ENCODE measurements at regions not wholly inside any gene's neighbourhood (a gene's known extent, or its start where the extent isn't known, plus 50 kb on each side); places are given as distances from the start of the nearest gene placed in this dataset.

- no peaks in the 10 kb centered on the region for H4K20me1 ChIP-seq (ENCODE audit: control insufficient read depth, insufficient read depth, low read depth, low read length)
- no peak overlapping the region for H3K4me3 ChIP-seq (ENCODE audit: low read length)
- no peaks in the 10 kb centered on the region for H3F3A ChIP-seq (ENCODE audit: control insufficient read depth, insufficient read depth)
- TF ChIP-seq CTCF (IDR thresholded peaks at IDR 0.05; ENCODE audit: low read depth, low read length, poor library complexity, severe bottlenecking) (no peak), EZH2phosphoT487 (IDR thresholded peaks at IDR 0.05; ENCODE audit: borderline replicate concordance, low read length) (no peak)
- no peaks in the 10 kb centered on the region for H3K4me1 ChIP-seq (ENCODE audit: control insufficient read depth, low read length)
- no peak overlapping the region for H3K27ac ChIP-seq (ENCODE audit: low read depth, low read length)
- H3K9me3 ChIP-seq (ENCODE audit: control insufficient read depth, insufficient read depth, low read length): no peaks in the 10 kb centered on the region
- no peaks in the 10 kb centered on the region for H3K27me3 ChIP-seq (ENCODE audit: control insufficient read depth, low read length)
- no peaks in the 10 kb centered on the region for H3K9me2 ChIP-seq (replicated peaks; ENCODE audit: control insufficient read depth, low read length)
- H3K79me2 ChIP-seq (ENCODE audit: control insufficient read depth, low read length): no peaks in the 10 kb centered on the region
- H3K4me2 ChIP-seq (ENCODE audit: low read length): no peak overlapping the region
- no peaks in the 10 kb centered on the region for H3K36me3 ChIP-seq (ENCODE audit: control insufficient read depth, low read length)
Measured at GRCh38 chr10:106440767-106441166, 723.7 kb downstream of the SORCS1 start.

GRCh38 chr10:106440355-106440754 is 724.2 kb downstream of the SORCS1 start:
- H3K4me3 ChIP-seq (ENCODE audit: low read length): no peak overlapping the region
- no peaks in the 10 kb centered on the region for H3K9me3 ChIP-seq (ENCODE audit: control insufficient read depth, insufficient read depth, low read length)
- H3K4me1 ChIP-seq (ENCODE audit: control insufficient read depth, low read length): no peaks in the 10 kb centered on the region
- no peaks in the 10 kb centered on the region for H4K20me1 ChIP-seq (ENCODE audit: control insufficient read depth, insufficient read depth, low read depth, low read length)
- no peaks in the 10 kb centered on the region for H3F3A ChIP-seq (ENCODE audit: control insufficient read depth, insufficient read depth)
- no peaks in the 10 kb centered on the region for H3K79me2 ChIP-seq (ENCODE audit: control insufficient read depth, low read length)
- no peaks in the 10 kb centered on the region for H3K9me2 ChIP-seq (replicated peaks; ENCODE audit: control insufficient read depth, low read length)
- TF ChIP-seq EZH2phosphoT487 (IDR thresholded peaks at IDR 0.05; ENCODE audit: borderline replicate concordance, low read length) (no peak), CTCF (IDR thresholded peaks at IDR 0.05; ENCODE audit: low read depth, low read length, poor library complexity, severe bottlenecking) (no peak)
- H3K27ac ChIP-seq (ENCODE audit: low read depth, low read length): no peak overlapping the region
- H3K4me2 ChIP-seq (ENCODE audit: low read length): no peak overlapping the region
- no peaks in the 10 kb centered on the region for H3K36me3 ChIP-seq (ENCODE audit: control insufficient read depth, low read length)
- no peaks in the 10 kb centered on the region for H3K27me3 ChIP-seq (ENCODE audit: control insufficient read depth, low read length)

DNA sequence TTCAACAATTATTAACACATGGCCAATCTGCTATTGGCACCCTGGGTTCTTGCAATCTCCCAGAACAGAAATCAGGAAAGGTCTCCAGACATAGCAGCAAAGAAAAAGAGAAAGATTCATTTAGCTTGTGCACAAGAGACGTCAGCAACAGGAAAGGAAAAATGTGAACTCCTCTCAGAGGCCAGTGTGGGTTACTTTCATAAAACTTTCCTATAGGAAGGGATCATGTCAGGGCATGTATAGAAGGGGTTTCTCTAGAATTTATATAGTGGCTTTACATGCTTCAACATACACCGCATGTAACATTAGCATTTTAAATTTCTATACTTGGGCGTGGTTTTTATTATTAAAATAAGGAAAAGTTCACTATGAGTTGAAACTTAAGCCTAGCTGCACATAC is 725.1 kb downstream of the SORCS1 start:
- H3K27ac ChIP-seq (ENCODE audit: low read depth, low read length): no peak overlapping the region
- H3K36me3 ChIP-seq (ENCODE audit: control insufficient read depth, low read length): no peaks in the 10 kb centered on the region
- H3K4me2 ChIP-seq (ENCODE audit: low read length): no peak overlapping the region
- TF ChIP-seq EZH2phosphoT487 (IDR thresholded peaks at IDR 0.05; ENCODE audit: borderline replicate concordance, low read length) (no peak), CTCF (IDR thresholded peaks at IDR 0.05; ENCODE audit: low read depth, low read length, poor library complexity, severe bottlenecking) (no peak)
- no peaks in the 10 kb centered on the region for H3F3A ChIP-seq (ENCODE audit: control insufficient read depth, insufficient read depth)
- H3K9me3 ChIP-seq (ENCODE audit: control insufficient read depth, insufficient read depth, low read length): no peaks in the 10 kb centered on the region
- H3K4me1 ChIP-seq (ENCODE audit: control insufficient read depth, low read length): no peaks in the 10 kb centered on the region
- H4K20me1 ChIP-seq (ENCODE audit: control insufficient read depth, insufficient read depth, low read depth, low read length): no peaks in the 10 kb centered on the region
- H3K79me2 ChIP-seq (ENCODE audit: control insufficient read depth, low read length): no peaks in the 10 kb centered on the region
- no peaks in the 10 kb centered on the region for H3K27me3 ChIP-seq (ENCODE audit: control insufficient read depth, low read length)
- H3K4me3 ChIP-seq (ENCODE audit: low read length): no peak overlapping the region
- no peaks in the 10 kb centered on the region for H3K9me2 ChIP-seq (replicated peaks; ENCODE audit: control insufficient read depth, low read length)

- no peaks in the 10 kb centered on the region for H3K79me2 ChIP-seq (ENCODE audit: control insufficient read depth, low read length)
- H3K27me3 ChIP-seq (ENCODE audit: control insufficient read depth, low read length): no peaks in the 10 kb centered on the region
- H3K9me2 ChIP-seq (replicated peaks; ENCODE audit: control insufficient read depth, low read length): no peaks in the 10 kb centered on the region
- TF ChIP-seq CTCF (IDR thresholded peaks at IDR 0.05; ENCODE audit: low read depth, low read length, poor library complexity, severe bottlenecking) (no peak), EZH2phosphoT487 (IDR thresholded peaks at IDR 0.05; ENCODE audit: borderline replicate concordance, low read length) (no peak)
- H4K20me1 ChIP-seq (ENCODE audit: control insufficient read depth, insufficient read depth, low read depth, low read length): no peaks in the 10 kb centered on the region
- H3K27ac ChIP-seq (ENCODE audit: low read depth, low read length): no peak overlapping the region
- H3K4me2 ChIP-seq (ENCODE audit: low read length): no peak overlapping the region
- H3K4me3 ChIP-seq (ENCODE audit: low read length): no peak overlapping the region
- no peaks in the 10 kb centered on the region for H3K36me3 ChIP-seq (ENCODE audit: control insufficient read depth, low read length)
- no peaks in the 10 kb centered on the region for H3F3A ChIP-seq (ENCODE audit: control insufficient read depth, insufficient read depth)
- no peaks in the 10 kb centered on the region for H3K4me1 ChIP-seq (ENCODE audit: control insufficient read depth, low read length)
- H3K9me3 ChIP-seq (ENCODE audit: control insufficient read depth, insufficient read depth, low read length): no peaks in the 10 kb centered on the region
Measured at GRCh38 chr10:106438386-106438785, 726.1 kb downstream of the SORCS1 start.
